GM19239 (cell line): ENCODE measurements at regions not wholly inside any gene's neighbourhood (a gene's known extent, or its start where the extent isn't known, plus 50 kb on each side); places are given as distances from the start of the nearest gene placed in this dataset.
"Not testable (repeated sequence)": the region's sequence is repeated elsewhere in the genome, so short reads cannot be mapped to it uniquely, and the experiment has no call there.

ENCODE experiments used
- DNase-seq: peaks from one replicate; pipeline ENCODE4 v3.0.0; 2011; ENCODE audit warnings: low spot score; ENCODE audit not compliant: insufficient read length
- FAIRE-seq: peaks from 2 replicates; lab custom pipeline; 2011; peaks lifted over from hg19 to GRCh38; lab: Jason Lieb, UNC

- FAIRE-seq (no peak), DNase-seq (no peak)
These were observed 54.9 kb upstream of the ZNF678 start for GRCh38 chr1:227508431-227508830.

- DNase-seq, result not testable (repeated sequence)
These were observed 56.6 kb upstream of the ZNF678 start for GRCh38 chr1:227506490-227507393.

GRCh38 chr1:227496045-227496444 is 67.3 kb upstream of the ZNF678 start:
- not testable (repeated sequence) for DNase-seq, FAIRE-seq

More at GRCh38 chr1:227506490-227507393, 56.6 kb upstream of the ZNF678 start:
- not testable (repeated sequence) for FAIRE-seq

- FAIRE-seq, DNase-seq: not testable (repeated sequence)
These were observed 69.3 kb upstream of the ZNF678 start for GRCh38 chr1:227493863-227494551.

GRCh38 chr1:227490478-227490877 is 72.9 kb upstream of the ZNF678 start:
- DNase-seq (no peak), FAIRE-seq (no peak)

- FAIRE-seq, result no peak
These were observed 73.4 kb upstream of the ZNF678 start for GRCh38 chr1:227490001-227490400.

GRCh38 chr1:227489572-227489971 is 73.8 kb upstream of the ZNF678 start:
- FAIRE-seq (no peak), DNase-seq (no peak)

More at GRCh38 chr1:227490001-227490400, 73.4 kb upstream of the ZNF678 start:
- no peak for DNase-seq

- DNase-seq (no peak), FAIRE-seq (no peak)
These were observed 75.8 kb upstream of the ZNF678 start for GRCh38 chr1:227487606-227488005.

GRCh38 chr1:227486559-227486958 is 76.8 kb upstream of the ZNF678 start:
- no peak for DNase-seq

GRCh38 chr1:227482023-227482299 is 81.4 kb upstream of the ZNF678 start:
- FAIRE-seq, result no peak
- DNase-seq, result no peak

More at GRCh38 chr1:227486559-227486958, 76.8 kb upstream of the ZNF678 start:
- FAIRE-seq, result no peak

GRCh38 chr1:227474072-227474471 is 89.3 kb upstream of the ZNF678 start:
- FAIRE-seq, DNase-seq: not testable (repeated sequence)

GRCh38 chr1:227472772-227473171 is 90.6 kb upstream of the ZNF678 start:
- DNase-seq (no peak), FAIRE-seq (no peak)

GRCh38 chr1:227470688-227471087 is 92.7 kb upstream of the ZNF678 start:
- DNase-seq (no peak), FAIRE-seq (no peak)

- no peak for DNase-seq
- no peak for FAIRE-seq
These were observed 93.6 kb upstream of the ZNF678 start for GRCh38 chr1:227469708-227470107.

GRCh38 chr1:227466039-227466645 is 97.2 kb upstream of the ZNF678 start:
- DNase-seq (no peak), FAIRE-seq (no peak)

- FAIRE-seq, result no peak
- DNase-seq, result no peak
These were observed 98.1 kb upstream of the ZNF678 start for GRCh38 chr1:227465256-227465655.

GRCh38 chr1:227459977-227460376 is 103.4 kb upstream of the ZNF678 start:
- DNase-seq (no peak), FAIRE-seq (no peak)

- DNase-seq (no peak), FAIRE-seq (no peak)
These were observed 104.0 kb upstream of the ZNF678 start for GRCh38 chr1:227459326-227459841.

- DNase-seq (no peak), FAIRE-seq (no peak)
These were observed 108.7 kb upstream of the ZNF678 start for GRCh38 chr1:227454686-227455085.

GRCh38 chr1:227453631-227454355 is 109.6 kb upstream of the ZNF678 start:
- FAIRE-seq (no peak), DNase-seq (no peak)
